Posterior cingulate gyrus (tissue), 11 donors: ENCODE measurements at regions not wholly inside any gene's neighbourhood (a gene's known extent, or its start where the extent isn't known, plus 50 kb on each side); places are given as distances from the start of the nearest gene placed in this dataset.

Source experiments
- DNase-seq, 10 donors: peaks; one replicate each; pipeline versions ENCODE4 v3.0.0 to v3.0.0-alpha.2; 2020 to 2021; ENCODE audit warnings: mixed read lengths in 3 of 10
- intact Hi-C: fragments of 100-400 bp; cut with DNase I; formaldehyde crosslinking; loops from one replicate; pipeline ENCODE4 v1.15.1; 2023

DNA sequence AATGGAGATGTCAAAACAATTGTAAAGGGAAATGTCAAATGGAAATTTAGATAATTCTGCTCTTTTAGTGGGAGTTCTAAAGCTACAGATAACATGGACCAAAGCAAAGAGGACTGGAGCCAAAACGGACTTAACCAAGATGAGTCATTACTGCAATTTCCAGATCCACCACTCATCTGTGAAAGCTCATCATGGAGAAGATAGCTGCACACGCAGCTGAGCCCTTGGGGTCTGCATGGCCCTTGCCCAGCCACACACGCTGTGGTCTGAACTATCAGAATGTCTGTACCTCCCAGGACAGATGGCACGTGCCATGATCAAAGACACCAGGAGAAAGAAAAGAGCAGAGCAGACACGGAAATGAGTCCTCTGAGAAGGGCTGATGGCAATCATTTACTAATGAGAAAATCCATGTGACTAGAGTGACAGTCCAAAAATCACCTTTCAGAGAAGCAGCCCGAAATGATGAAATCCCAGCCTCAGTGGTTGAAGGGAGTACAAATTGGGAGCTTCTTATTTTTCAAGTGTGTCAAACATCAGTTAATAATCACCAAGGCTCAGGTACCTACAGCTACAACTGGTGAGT lies 177.9 kb upstream of the MGMT start:
- intact Hi-C loops = no loop called here
- peak in 1 of 10 donors; percentile 56 for DNase-seq

DNA sequence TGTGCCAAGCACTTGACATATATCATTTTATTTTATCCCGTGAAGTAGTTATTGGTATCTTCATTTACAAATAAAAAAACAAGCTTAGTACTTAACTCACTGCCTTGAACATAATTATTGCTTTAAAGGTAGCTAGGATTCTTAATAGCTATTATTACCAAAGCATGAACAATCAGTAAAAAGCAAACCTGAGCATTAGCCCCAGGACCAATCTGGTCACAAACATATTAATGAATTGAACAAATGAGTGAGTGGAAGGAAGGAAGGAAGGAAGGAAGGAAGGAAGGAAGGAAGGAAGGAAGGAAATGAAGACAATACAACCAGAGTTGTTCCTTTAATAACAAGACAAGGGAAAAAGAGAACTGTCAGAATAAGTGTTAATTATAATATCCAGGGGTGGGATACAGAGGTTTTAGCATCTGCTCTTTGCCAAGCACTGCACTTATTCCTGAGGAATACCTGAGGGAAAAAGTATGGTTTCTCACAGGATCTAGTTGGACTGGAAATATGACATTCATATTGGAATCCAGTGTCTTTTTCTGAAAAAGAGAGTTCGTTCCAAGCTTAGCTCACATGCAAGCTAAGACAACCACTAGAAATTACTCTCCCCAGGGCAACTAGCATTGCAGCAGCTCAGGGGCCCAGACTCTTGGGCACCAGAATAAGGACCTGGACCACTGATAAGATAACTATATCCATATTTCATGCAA lies 172.9 kb upstream of the MGMT start:
- DNase-seq = no peak
- intact Hi-C loops = no loop called here

DNA sequence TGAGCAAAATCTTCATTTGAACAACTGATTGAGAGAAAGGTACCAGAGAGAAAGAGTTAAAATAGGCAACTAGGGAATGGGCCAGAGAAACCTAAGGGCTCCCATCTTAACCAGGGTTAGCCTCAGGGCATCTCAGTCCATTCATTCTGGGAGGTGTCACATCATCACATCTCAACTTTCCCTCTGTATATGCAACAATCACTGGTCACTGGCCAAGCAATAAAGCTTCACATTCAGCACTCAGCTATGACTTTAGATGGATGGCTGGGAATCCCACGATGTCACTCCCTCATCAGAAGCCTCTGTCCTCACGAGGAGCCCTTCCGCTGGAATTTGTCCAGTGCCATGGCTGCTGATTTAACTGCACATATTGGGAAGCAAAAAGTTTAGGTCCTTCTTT lies 172.1 kb upstream of the MGMT start:
- intact Hi-C loops = no loop called here

DNA sequence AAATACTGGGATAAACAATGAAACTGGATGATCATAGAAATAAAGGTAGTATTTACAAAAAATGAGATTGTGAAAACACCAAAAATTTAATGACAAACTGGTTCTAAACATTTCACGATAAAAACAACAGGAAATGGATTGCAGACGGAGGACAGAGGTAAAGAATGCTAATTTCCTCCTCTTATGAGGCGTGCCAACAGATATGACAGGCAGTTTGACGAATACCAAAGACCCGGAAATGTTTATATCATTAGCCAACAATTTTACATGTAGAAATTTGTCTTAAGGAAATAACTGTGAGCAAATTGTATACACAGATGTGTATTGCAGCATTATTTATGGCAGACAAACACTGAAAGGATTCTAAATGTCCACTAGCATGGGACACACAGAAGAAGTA lies 162.0 kb upstream of the MGMT start:
- intact Hi-C loops = no loop called here
- no peak for DNase-seq

More for the DNA sequence above, 172.1 kb upstream of the MGMT start:
- DNase-seq = no peak

DNA sequence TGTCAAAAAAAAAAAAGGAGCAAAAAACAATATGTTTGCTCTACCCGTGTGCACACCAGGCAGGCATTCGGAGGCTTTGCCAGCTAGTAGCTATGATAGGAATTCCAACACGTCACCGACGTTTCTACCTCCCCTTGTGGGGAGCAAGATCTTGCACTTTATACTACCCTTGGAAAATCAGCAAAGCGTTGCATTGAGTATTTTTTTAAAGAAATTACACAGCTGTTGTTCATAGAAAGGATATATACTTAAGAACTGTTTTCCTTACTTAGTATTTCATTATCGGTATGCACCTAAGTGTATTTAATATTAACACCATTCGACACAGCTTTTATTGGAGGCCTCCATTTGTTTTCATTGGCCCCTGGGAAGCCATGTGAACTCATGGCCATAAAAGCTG lies 159.9 kb upstream of the MGMT start:
- DNase-seq = no peak
- intact Hi-C loops = no loop called here

DNA sequence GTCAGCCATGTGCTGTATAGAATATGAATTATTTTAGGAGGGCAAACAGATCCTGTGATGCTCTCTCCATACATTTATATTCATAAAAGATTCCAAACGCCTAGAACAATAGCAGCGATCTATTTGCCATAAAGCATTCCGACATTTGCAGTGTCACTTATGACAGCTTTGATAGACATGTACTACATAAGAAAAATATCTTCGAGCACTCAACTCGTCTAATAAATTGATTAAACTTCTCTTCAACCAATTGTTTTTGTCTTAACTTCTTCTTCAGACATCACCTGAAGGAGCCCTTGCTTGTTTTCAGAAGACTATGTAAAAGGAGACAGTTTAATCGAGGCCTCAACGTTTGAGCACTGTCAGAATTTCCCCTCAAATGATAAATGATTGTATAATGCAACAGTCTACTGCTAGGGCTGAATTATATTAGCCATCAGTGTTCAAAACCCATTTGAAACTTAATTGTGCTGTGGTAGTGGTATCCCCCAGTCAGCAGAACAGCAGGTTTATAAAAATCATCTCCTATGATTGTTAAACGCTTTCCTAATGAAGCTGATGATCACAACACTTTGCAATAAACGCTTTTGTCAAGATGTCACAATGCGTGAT lies 158.0 kb upstream of the MGMT start:
- intact Hi-C loops = no loop called here

DNA sequence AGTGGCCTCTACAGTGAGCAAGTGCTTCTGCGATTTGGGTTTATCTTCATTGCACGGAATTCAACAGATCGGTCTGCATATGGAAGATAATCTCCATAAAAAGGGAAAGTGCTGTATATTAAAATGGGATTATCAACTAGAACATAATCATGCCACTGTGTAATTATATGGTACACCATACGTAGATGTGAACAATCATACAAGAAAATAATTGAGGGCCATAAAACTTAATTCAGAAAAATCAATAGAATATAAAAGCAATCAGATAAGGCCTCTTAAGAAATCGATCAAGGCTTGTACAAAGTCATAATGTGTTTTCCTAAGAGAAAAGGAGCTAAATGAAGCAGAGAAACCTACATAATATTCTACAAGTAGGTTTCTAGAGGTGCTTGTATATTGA lies 157.5 kb upstream of the MGMT start:
- DNase-seq = no peak
- intact Hi-C loops = no loop called here

More for the DNA sequence above, 158.0 kb upstream of the MGMT start:
- DNase-seq = no peak

DNA sequence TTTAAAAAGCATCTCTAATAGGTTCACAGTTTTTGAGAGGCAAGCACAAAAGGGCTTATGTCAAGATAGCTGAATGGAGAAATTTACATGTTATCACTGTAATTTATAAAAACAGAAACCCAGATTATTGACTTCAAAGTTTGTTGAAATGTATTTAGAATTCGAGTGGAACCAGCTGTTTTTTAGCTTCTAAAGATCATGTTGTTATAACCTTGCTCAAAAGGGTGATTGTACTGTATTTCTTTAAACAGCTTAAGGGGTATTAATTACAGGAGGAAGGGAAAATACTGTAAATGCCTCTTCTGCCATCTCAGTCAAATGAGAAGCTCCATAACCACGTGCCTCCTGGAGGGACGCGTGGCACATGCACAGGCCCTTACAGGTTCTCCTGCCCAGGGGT lies 156.2 kb upstream of the MGMT start:
- intact Hi-C loops = no loop called here
- no peak for DNase-seq

DNA sequence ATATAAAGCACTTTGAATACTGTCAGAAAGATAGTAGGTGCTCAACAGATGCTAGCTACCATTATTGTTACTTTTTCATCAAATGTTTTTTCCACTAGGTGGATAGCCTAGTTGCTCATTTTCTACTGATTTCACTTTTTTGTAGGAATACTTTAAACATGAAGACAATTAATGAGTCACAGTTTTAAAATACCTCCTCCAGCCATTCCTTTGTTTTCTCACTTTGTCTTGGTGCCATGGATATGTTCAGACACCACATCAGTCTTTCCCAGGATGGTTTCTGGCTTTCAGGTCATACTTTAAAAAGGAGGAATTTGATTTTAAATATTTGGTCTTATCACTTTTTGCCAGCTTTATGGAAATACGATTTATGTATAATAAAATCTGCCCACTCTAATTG lies 147.1 kb upstream of the MGMT start:
- intact Hi-C loops = no loop called here
- no peak for DNase-seq

DNA sequence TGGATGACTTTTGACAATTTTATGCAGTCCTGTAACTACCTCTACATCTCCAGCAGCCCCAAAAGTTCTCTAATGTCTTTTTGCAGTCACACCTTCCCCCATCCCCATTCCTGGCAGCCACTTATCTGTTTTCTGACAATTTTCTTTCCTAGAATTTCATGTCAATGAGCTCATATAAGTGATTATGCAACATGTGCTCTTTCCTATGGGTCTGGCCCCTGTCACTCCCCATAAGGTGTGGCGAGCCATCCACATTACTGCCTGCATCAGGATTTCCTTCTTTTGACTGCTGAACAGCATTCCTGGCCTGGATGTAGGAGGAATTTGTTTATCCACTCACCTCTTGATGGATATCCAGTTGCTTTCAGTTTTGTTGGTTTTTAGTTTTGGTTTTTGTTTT lies 146.7 kb upstream of the MGMT start:
- no peak for DNase-seq
- intact Hi-C loops = no loop called here

DNA sequence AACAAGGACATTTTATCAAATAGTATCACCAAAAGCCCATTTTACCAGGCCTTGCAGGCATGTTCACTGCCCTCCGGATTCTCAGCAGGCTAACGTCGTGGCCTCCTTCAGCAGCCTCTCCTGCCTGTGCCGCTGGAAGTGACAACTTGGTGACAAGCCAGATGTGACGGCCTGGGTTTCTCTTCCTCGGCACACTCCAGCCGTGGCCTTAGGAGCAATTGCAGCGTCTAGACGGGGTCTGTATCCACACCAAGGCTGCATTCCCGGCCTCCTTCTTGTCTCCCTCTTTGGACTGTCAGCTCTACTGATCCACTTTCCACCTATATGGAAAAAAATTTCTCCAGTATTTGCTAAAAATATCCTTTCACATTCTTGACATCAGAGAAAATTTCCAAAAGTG lies 145.3 kb upstream of the MGMT start:
- intact Hi-C loops = no loop called here
- no peak for DNase-seq

DNA sequence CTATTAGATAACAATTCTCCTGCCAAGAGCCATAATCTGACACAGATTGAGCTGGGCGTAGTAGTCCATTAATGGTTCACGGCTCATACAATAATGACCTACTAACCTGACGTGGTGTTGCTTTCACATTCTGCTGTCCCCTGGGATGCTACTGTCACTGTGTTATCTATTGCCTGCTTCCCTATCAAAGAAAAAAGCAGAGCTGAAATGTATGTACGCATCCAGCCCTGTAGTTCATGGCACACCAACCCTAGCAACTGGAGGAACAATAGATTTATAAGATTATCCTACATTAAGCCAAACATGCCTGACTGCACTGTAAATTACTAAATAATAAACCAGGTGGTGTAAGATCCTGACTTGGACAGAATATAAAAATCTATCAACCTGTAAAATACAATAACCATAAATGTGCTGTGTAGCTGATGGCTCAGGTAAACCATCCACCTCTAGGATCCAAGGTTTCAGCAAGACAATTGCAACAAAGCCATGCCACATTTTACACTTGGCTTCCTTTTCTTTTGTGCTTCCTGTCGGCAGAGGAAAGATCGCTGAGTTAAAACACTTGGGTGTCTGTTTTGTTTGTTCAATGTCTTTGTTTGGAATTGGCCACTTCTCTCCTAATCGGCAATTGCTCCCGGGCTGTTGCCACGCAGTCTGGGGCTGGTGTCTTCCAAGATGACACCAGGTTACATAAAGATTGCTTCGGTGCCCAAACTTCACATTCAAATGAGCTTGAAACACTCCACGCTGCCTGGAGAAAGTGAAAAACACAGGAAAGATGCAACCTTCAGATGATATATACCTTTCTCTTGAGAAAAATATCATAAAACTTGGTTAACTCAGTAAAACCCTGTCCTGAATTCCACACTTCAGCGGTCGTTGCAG lies 143.9 kb upstream of the MGMT start:
- intact Hi-C loops = no loop called here
- DNase-seq = no peak

DNA sequence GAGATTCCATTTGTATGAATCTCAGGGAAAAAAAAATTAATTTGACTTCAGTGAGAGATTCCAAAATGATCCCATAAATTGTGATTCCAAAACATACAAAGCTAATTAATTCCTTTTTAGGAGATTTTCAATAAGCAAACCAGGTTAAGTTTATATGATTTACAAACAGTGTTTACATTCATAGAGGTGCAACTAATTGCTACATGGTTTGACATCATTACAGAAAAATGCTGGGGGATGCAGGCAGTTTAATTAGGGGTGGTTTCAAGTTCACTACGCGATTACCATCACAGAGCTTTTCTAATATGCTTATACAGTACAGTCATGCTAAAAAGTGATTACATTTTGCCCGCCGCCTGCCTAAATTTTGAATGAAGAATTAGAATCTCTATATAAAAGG lies 143.2 kb upstream of the MGMT start:
- intact Hi-C loops = no loop called here
- DNase-seq = no peak

DNA sequence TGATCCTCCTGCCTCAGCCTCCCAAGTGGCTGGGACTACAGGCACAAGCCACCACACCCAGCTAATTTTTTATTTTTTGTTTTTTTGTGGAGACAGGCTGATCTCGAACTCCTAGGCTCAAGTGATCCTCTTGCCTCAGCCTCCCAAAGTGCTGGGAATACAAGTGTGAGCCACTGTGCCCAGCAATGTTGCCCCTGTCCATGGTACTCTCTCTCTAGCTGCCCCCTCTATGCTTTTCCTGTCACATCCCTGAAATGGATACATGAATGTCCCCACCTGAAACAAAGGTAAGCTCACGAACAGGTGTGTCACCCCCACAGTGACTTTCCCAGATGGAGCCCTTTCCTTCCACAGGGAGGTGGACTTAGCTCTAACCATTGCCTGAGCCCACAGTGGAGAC lies 141.1 kb upstream of the MGMT start:
- no peak for DNase-seq
- intact Hi-C loops = no loop called here

DNA sequence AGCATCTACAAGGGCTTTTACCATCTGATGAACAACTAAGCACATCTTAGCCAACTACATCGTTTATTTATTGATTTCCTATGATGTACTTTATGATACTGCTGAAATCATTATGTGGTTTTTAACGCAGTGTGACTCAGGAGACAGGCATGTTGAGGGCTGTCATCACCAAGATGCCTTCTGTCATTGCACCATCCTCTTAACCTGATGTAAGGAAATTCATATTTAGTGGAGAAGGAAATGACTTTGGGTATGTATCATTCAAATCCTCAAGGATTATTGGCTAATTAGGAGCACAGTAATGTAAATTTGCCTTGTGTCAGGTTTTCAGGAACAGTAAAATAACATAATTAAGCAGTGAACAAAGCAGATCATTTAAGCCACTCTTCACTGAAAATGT lies 138.5 kb upstream of the MGMT start:
- DNase-seq = no peak
- intact Hi-C loops = no loop called here

DNA sequence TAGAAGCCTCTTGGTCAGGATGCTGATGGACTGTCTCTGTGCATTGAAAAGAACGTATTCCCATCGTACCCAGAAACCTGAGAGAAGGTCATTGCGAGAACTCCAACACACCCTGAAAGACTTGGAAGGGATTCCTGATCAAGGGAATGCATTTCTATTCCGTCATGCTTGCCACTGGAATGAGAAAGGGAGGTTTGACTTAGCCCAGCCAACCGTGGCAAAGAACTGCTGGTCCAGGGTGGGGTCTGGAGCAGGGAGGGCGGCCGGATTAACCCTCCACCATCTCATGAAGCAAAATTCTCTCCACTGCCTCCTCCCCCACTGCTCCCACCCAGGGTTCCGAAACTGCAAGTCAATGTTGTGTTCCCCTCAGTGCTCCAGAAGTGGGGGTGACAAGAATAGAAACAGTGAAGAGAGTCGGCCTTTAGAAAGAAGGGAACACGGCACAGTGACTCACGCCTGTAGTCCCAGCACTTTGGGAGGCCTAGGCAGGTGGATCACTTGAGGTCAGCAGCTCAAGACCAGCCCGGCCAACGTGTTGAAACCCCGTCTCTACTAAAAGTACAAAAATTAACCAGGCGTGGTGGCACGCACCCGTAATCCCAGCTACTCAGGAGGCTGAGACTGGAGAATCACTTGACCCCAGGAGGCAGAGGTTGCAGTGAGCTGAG lies 137.5 kb upstream of the MGMT start:
- DNase-seq = no peak

DNA sequence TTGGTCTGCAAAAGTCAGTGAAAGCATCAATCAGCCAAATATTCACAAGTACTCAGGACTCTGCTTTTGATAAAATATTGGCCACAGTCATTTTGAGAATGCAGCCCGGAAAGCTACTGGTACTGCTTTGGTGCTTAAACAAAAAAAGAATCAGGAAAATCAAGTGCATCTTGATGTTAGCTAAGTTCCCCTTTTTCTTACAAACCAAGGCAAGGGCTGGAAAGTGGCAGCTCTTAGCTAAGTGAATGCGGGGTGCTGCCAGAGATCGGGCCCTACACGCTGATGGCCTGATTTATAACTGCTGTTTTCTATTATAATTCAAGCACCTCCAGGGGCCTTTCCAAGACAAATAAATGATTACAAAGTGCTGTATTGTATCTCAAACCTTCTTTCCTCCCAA lies 136.8 kb upstream of the MGMT start:
- intact Hi-C loops = no loop called here
- DNase-seq = no peak

More for the DNA sequence above, 137.5 kb upstream of the MGMT start:
- intact Hi-C loops = no loop called here

DNA sequence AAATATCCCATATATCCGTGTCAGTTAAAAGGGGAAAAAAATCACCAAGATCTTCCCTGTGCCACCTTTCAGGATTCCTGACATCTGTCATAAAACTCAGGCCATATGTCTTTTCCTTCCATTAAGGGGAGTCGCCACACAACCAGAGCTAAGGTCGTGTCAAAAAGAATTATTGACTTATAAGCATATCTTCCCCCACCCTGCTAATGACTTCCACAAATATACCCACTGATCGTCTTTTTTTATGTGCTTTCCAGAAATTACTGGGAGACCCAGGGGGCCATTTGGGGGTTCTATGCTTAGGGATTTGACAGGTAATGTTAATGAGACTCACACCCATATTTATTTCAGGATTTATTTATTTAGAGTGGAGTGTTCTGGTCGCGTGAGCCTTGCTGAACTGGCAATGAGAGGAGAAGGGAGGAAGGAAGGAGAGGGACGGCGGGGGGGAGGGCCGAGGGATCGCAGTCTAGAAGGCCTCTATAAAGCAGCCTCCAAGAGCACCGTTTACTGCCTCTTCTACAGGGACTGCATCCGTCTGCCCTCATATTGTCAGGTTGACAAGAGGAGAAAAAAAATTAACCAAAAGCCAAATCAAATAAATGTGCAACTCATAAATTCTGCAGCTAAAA lies 135.7 kb upstream of the MGMT start:
- no peak for DNase-seq
- intact Hi-C loops = no loop called here

DNA sequence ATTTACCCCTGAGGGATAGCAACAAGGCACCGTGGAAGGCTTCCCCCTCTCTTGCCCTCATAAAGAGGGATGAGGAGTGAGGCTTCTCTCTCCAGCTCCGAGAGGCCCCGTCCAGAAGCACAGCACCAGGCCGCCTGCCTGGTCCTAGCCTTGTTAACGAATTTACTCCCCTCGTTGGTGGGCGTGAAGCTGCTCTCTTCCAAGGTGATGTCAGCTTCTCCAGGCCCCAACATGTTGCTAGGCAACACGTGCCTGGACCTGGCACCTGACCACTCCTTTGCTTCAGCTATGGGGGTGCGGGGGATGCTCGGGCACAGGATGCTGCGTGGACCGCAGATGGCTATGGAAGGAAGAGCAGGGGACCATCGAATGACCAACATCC lies 135.2 kb upstream of the MGMT start:
- intact Hi-C loops = no loop called here

DNA sequence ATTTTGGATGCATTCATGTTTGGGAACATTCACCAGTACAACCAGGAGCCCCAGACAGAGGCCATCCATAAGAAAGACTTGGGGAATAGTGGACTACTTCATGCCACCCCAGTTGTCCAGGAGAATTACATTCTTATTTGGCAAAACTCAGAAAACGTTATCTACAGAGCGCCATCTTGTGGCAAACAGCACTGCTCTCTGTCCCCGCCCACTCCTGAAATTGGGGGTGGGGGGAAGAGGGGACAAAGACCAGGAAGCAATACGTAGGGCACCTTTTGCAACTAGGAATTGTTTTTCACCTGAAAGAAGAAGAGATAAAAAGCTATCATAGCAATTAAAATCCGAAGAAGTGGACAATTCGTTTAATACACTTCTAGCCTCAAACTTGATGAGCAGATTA lies 134.6 kb upstream of the MGMT start:
- DNase-seq = no peak
- intact Hi-C loops = no loop called here

More for the DNA sequence above, 135.2 kb upstream of the MGMT start:
- DNase-seq = no peak
